ENCODE measurements at regions not wholly inside any gene's neighbourhood (a gene's known extent, or its start where the extent isn't known, plus 50 kb on each side); places are given as distances from the start of the nearest gene placed in this dataset.

GRCh38 chr11:115939104-115939730, 435.0 kb upstream of the CADM1 start:
- H3K36me3 ChIP-seq (ENCODE audit: control insufficient read depth in 4 of 4, insufficient read depth in 3 of 4, low read depth in 1 of 4, low read length in 3 of 4), result no peaks in the 10 kb centered on the region
- H3K9me3 ChIP-seq (ENCODE audit: control insufficient read depth in 4 of 4, low read length in 3 of 4), result no peaks in the 10 kb centered on the region
- WGBS, result 70% methylated on average over 6 of the region's 6 CpGs
- no peak overlapping the region for H3K9ac ChIP-seq (ENCODE audit: low read depth in 1 of 2, low read length in 2 of 2)
- DNase-seq (ENCODE audit: low spot score), result no peak
- TF ChIP-seq SP1 (IDR thresholded peaks at IDR 0.05) (no peak), TAF1 (conservative IDR thresholded peaks at IDR 0.05) (no peak), ZBTB33 (IDR thresholded peaks at IDR 0.05) (no peak), YY1 (IDR thresholded peaks at IDR 0.05) (no peak), FOXA2 (IDR thresholded peaks at IDR 0.05) (no peak), HNF4G (IDR thresholded peaks at IDR 0.05) (no peak), GABPA (IDR thresholded peaks at IDR 0.05 in 1 of 2, conservative IDR thresholded peaks at IDR 0.05 in 1 of 2) (no peak), CTCF (IDR thresholded peaks at IDR 0.05; ENCODE audit: low read depth, low read length, missing input control) (no peak), MAX (IDR thresholded peaks at IDR 0.05) (no peak), RAD21 (IDR thresholded peaks at IDR 0.05) (no peak), FOXA1 (IDR thresholded peaks at IDR 0.05) (no peak), JUND (IDR thresholded peaks at IDR 0.05) (no peak), ATF3 (IDR thresholded peaks at IDR 0.05) (no peak), HNF4A (conservative IDR thresholded peaks at IDR 0.05) (no peak), NR2F2 (IDR thresholded peaks at IDR 0.05) (no peak)
- no peak overlapping the region for H3K27ac ChIP-seq (ENCODE audit: low read depth in 1 of 2, low read length in 2 of 2)
- no peaks in the 10 kb centered on the region for H3K4me1 ChIP-seq (ENCODE audit: control insufficient read depth in 4 of 4, insufficient read depth in 4 of 4, low read length in 3 of 4)
- peaks cover 0 to 4% (median 1%) of the 10 kb centered on the region in 4 donors for H3K27me3 ChIP-seq (ENCODE audit: control insufficient read depth in 4 of 4, insufficient read depth in 4 of 4, low read length in 3 of 4)
- no peak overlapping the region for H3K4me3 ChIP-seq (ENCODE audit: low read depth in 1 of 3, low read length in 3 of 3)

- H3K9me3 ChIP-seq (ENCODE audit: control insufficient read depth in 4 of 4, low read length in 3 of 4), result no peaks in the 10 kb centered on the region
- H3K36me3 ChIP-seq (ENCODE audit: control insufficient read depth in 4 of 4, insufficient read depth in 3 of 4, low read depth in 1 of 4, low read length in 3 of 4), result no peaks in the 10 kb centered on the region
- H3K4me1 ChIP-seq (ENCODE audit: control insufficient read depth in 4 of 4, insufficient read depth in 4 of 4, low read length in 3 of 4), result no peaks in the 10 kb centered on the region
- H3K9ac ChIP-seq (ENCODE audit: low read depth in 1 of 2, low read length in 2 of 2), result no peak overlapping the region
- no peak overlapping the region for H3K27ac ChIP-seq (ENCODE audit: low read depth in 1 of 2, low read length in 2 of 2)
- TF ChIP-seq ATF3 (IDR thresholded peaks at IDR 0.05) (no peak), TAF1 (conservative IDR thresholded peaks at IDR 0.05) (no peak), EGR1 (IDR thresholded peaks at IDR 0.05; ENCODE audit: low read depth in 2 of 2) (no peak)
- DNase-seq (ENCODE audit: low spot score), result no peak
- H3K27me3 ChIP-seq (ENCODE audit: control insufficient read depth in 4 of 4, insufficient read depth in 4 of 4, low read length in 3 of 4), result peaks cover 0 to 2% (median 0%) of the 10 kb centered on the region in 4 donors
- WGBS, result 88% methylated on average over 4 of the region's 4 CpGs
- H3K4me3 ChIP-seq (ENCODE audit: low read depth in 1 of 3, low read length in 3 of 3), result no peak overlapping the region
These were observed 429.3 kb upstream of the CADM1 start for GRCh38 chr11:115933564-115933963.
